CD4-positive, alpha-beta T cell (primary cell): ENCODE measurements at regions not wholly inside any gene's neighbourhood (a gene's known extent, or its start where the extent isn't known, plus 50 kb on each side); places are given as distances from the start of the nearest gene placed in this dataset.

Experiments used
- ATAC-seq: fragments of 200-7000 bp; cut with Tn5 transposase; one replicate; pipeline ENCODE4 v1.10.0; 2022; ENCODE audit warnings: mild to moderate bottlenecking; ENCODE audit not compliant: poor library complexity
- CTCF ChIA-PET: fragments of 350-600 bp; sonication (Branson Sonifier 250); formaldehyde crosslinking; loops from one replicate; lab custom pipeline; 2021; ENCODE audit warnings: antibody characterized with exemption, inconsistent platforms; lab: Charles Lee
- POLR2A ChIA-PET: fragments of 350-600 bp; sonication (Branson Sonifier 250); formaldehyde crosslinking; loops from one replicate; lab custom pipeline; 2021; ENCODE audit warnings: antibody characterized with exemption, inconsistent platforms; lab: Charles Lee
- DNase-seq, 14 experiments: peaks; one replicate each; pipeline ENCODE4 v3.0.0-alpha.2; 2013 to 2020; ENCODE audit warnings: mixed read lengths in 2 of 14
- H3K27ac ChIP-seq, 2 donors: one replicate each; pipeline versions ENCODE4 v1.5.1 to v1.7.0; 2013; ENCODE audit warnings: low read length in 2 of 2, low read depth in 1 of 2, mild to moderate bottlenecking in 1 of 2
- H3K27me3 ChIP-seq, 2 experiments: 1 replicate in 1 of 2; 2 replicates in 1 of 2; pipeline versions ENCODE4 v1.6.1 to v1.7.0; 2013; ENCODE audit warnings: low read length in 2 of 2, control low read depth in 1 of 2, mild to moderate bottlenecking in 1 of 2, moderate library complexity in 1 of 2; ENCODE audit not compliant: insufficient read depth in 2 of 2, control insufficient read depth in 1 of 2
- H3K36me3 ChIP-seq: one replicate; pipeline ENCODE4 v1.6.1; 2013; ENCODE audit warnings: low read length, control low read depth; ENCODE audit not compliant: insufficient read depth
- H3K4me1 ChIP-seq: one replicate; pipeline ENCODE4 v1.6.1; 2013; ENCODE audit warnings: low read length, control low read depth; ENCODE audit not compliant: insufficient read depth
- H3K4me3 ChIP-seq: one replicate; pipeline ENCODE4 v1.5.1; 2013; ENCODE audit warnings: mild to moderate bottlenecking, low read length, moderate library complexity
- H3K9me3 ChIP-seq, 2 experiments: 1 replicate in 1 of 2; 2 replicates in 1 of 2; pipeline versions ENCODE4 v1.6.1 to v1.7.0; 2013; ENCODE audit warnings: low read length in 2 of 2, mild to moderate bottlenecking in 2 of 2, control low read depth in 1 of 2, moderate library complexity in 1 of 2; ENCODE audit not compliant: control insufficient read depth in 1 of 2, insufficient read depth in 1 of 2
- H3K27ac Mint-ChIP-seq: one replicate; pipeline ENCODE4 v1.8.0; 2020; ENCODE audit warnings: mixed read lengths
- H3K27me3 Mint-ChIP-seq: one replicate; pipeline ENCODE4 v1.8.0; 2021; ENCODE audit warnings: mixed read lengths
- H3K36me3 Mint-ChIP-seq: one replicate; pipeline ENCODE4 v1.8.0; 2021; ENCODE audit warnings: low read depth, mixed read lengths
- H3K4me1 Mint-ChIP-seq: one replicate; pipeline ENCODE4 v1.8.0; 2021; ENCODE audit warnings: low read depth, mixed read lengths
- H3K4me3 Mint-ChIP-seq: one replicate; pipeline ENCODE4 v1.8.0; 2020; ENCODE audit warnings: mild to moderate bottlenecking, mixed read lengths
- H3K9me3 Mint-ChIP-seq: one replicate; pipeline ENCODE4 v1.8.0; 2020; ENCODE audit warnings: mixed read lengths
- intact Hi-C, 2 experiments: fragments of 100-400 bp; cut with DNase I in 1 of 2; cut with micrococcal nuclease in 1 of 2; formaldehyde crosslinking; loops; one replicate each; pipeline versions ENCODE4 v1.15.1 to v1.9.0; 2023 to 2025; cut with DNase I, micrococcal nuclease
- TF ChIP-seq, protein P1 (sequence below): fragments of 200-600 bp; IDR thresholded peaks from one replicate; pipeline ENCODE4 v1.8.0; 2022; ENCODE audit warnings: antibody characterized with exemption, mild to moderate bottlenecking

DNA sequence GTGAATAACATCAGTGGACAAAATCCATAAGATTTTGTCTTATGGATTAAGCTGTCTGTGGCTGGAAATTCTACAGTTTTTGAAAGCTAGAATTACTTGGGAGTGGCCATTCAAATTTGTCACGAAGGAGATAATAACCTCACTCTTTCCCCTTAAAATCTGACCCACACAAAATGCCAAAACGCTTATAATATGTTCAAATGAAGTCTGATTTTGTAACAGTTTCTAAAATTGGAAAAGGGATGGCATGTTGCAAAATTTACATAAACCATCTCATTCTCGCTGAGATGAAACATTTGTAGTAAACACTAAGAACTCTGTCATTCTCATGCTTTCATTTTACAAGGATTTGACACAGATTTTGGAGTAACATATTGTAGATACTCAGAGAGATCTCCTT is 112.7 kb downstream of the GJA1 start:
- no peaks in the 10 kb centered on the region for H3K36me3 ChIP-seq
- H3K4me3 ChIP-seq, result no peak overlapping the region
- TF ChIP-seq, protein P1, sequence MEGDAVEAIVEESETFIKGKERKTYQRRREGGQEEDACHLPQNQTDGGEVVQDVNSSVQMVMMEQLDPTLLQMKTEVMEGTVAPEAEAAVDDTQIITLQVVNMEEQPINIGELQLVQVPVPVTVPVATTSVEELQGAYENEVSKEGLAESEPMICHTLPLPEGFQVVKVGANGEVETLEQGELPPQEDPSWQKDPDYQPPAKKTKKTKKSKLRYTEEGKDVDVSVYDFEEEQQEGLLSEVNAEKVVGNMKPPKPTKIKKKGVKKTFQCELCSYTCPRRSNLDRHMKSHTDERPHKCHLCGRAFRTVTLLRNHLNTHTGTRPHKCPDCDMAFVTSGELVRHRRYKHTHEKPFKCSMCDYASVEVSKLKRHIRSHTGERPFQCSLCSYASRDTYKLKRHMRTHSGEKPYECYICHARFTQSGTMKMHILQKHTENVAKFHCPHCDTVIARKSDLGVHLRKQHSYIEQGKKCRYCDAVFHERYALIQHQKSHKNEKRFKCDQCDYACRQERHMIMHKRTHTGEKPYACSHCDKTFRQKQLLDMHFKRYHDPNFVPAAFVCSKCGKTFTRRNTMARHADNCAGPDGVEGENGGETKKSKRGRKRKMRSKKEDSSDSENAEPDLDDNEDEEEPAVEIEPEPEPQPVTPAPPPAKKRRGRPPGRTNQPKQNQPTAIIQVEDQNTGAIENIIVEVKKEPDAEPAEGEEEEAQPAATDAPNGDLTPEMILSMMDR, result no peak
- Mint-ChIP-seq H3K4me1 (no peaks in the 10 kb centered on the region), H3K4me3 (no peak overlapping the region), H3K9me3 (no peaks in the 10 kb centered on the region), H3K36me3 (no peaks in the 10 kb centered on the region), H3K27me3 (no peaks in the 10 kb centered on the region), H3K27ac (no peak overlapping the region)
- CTCF ChIA-PET, result no interaction called here
- no peaks in the 10 kb centered on the region for H3K27me3 ChIP-seq
- no peak overlapping the region for H3K27ac ChIP-seq
- POLR2A ChIA-PET, result no interaction called here
- peaks cover 0 to 4% of the 10 kb centered on the region in 2 experiments for H3K9me3 ChIP-seq
- no peaks in the 10 kb centered on the region for H3K4me1 ChIP-seq
- ATAC-seq (no peak), DNase-seq (no peak)
- intact Hi-C loops, result no loop called here

DNA sequence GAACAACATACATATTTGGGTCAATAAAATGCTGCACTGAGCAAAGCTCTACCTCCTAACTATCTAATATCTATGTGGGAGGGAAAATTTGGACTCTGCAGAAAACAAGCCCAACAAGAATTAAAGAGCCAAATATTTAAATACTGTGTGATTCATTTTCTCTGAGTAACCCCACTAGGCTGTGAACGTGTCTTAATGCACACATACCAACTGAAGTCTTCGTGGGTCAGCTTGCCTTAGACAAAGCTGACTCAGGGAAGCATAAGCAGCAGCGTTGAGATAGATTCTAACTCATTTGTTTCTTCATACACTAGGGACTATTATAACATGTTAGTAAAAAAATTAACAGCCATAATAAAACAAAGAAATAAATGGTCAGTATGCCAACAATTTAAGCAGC is 114.3 kb downstream of the GJA1 start:
- H3K4me1 Mint-ChIP-seq, result no peaks in the 10 kb centered on the region
- no peaks in the 10 kb centered on the region for H3K36me3 ChIP-seq

DNA sequence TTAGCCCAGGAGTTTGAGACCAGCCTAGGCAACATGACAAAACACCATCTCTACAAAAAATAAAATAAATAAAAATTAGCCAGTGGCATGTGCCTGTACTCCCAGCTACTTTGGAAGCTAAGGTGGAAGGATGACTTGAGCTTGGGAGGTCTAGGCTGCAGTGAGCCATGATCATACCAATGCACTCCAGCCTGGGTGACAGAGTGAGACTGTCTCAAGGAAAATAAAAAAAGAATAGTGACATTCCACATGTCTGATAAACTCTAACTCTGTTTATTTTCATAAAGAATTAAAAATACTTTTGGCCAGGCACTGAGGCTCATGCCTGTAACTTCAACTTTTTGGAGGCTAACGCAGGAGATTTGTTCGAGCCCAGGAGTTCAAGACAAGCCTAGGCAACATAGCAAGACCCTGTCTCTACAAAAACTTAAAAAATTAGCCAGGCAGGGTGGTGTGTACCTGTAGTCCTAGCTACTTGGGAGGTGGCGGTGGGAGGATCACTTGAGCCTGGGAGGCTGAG is 115.1 kb downstream of the GJA1 start:
- no peaks in the 10 kb centered on the region for H3K36me3 Mint-ChIP-seq
- ChIA-PET POLR2A (no interaction called here), CTCF (no interaction called here)
- Histone ChIP-seq H3K4me3 (no peak overlapping the region), H3K36me3 (no peaks in the 10 kb centered on the region), H3K9me3 (peaks cover 0 to 4% of the 10 kb centered on the region in 2 experiments), H3K4me1 (no peaks in the 10 kb centered on the region), H3K27me3 (no peaks in the 10 kb centered on the region), H3K27ac (no peak overlapping the region)
- DNase-seq (no peak), ATAC-seq (no peak)
- H3K9me3 Mint-ChIP-seq, result no peaks in the 10 kb centered on the region
- no peak overlapping the region for H3K27ac Mint-ChIP-seq
- intact Hi-C loops, result no loop called here
- TF ChIP-seq, protein P1, result no peak
- H3K27me3 Mint-ChIP-seq, result no peaks in the 10 kb centered on the region
- H3K4me3 Mint-ChIP-seq, result no peak overlapping the region
- no peaks in the 10 kb centered on the region for H3K4me1 Mint-ChIP-seq

More for the DNA sequence above, 114.3 kb downstream of the GJA1 start:
- Histone ChIP-seq H3K27me3 (no peaks in the 10 kb centered on the region), H3K4me1 (no peaks in the 10 kb centered on the region), H3K27ac (no peak overlapping the region), H3K9me3 (peaks cover 0 to 4% of the 10 kb centered on the region in 2 experiments), H3K4me3 (no peak overlapping the region)
- TF ChIP-seq, protein P1, result no peak
- Mint-ChIP-seq H3K9me3 (no peaks in the 10 kb centered on the region), H3K27me3 (no peaks in the 10 kb centered on the region), H3K4me3 (no peak overlapping the region), H3K27ac (no peak overlapping the region), H3K36me3 (no peaks in the 10 kb centered on the region)
- intact Hi-C loops, result no loop called here
- no peak for DNase-seq
- ATAC-seq, result no peak
- POLR2A ChIA-PET, result interaction anchor here (0.5 kb wide), 1 partner anchor 352 kb away, joined by 3 read pairs; no protein-coding TSS in a partner anchor
- CTCF ChIA-PET, result no interaction called here
